Esophagus squamous epithelium (tissue), 4 donors: ENCODE measurements at regions not wholly inside any gene's neighbourhood (a gene's known extent, or its start where the extent isn't known, plus 50 kb on each side); places are given as distances from the start of the nearest gene placed in this dataset.

Source experiments
- POLR2A ChIP-seq, 4 donors: fragments of 450-650 bp; IDR thresholded peaks; one replicate each; pipeline ENCODE4 v1.6.1; 2017; ENCODE audit warnings: antibody characterized with exemption in 4 of 4, mild to moderate bottlenecking in 4 of 4, moderate library complexity in 3 of 4
- TF ChIP-seq, protein P1 (sequence below), 6 experiments: fragments of 450-650 bp in 4 of 6; fragments of 200-600 bp in 2 of 6; sonication (generic) in 2 of 6; IDR thresholded peaks; one replicate each; pipeline ENCODE4 v1.5.1; 2016 to 2019; ENCODE audit warnings: antibody characterized with exemption in 6 of 6, mild to moderate bottlenecking in 4 of 6, moderate library complexity in 4 of 6

DNA sequence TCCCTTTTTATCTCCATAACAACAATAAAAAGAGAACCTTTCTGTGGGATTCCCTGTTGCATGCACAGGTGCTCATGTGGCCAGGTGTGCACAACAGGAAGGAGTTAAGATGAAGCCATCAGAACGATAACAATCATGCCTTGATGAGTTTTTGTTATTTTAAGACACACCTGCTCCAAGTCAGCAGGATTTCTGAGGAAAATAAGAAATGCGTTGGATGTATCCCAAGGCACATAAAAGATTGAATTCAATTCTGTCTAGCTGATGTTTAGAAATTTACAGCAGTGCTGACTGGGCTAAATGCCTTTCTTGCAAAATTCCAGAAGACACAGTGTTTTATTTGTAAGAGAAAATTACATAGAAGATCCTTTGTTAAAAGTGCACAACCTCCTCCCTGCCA, 1678.2 kb downstream of the ARAP2 start:
- TF ChIP-seq, protein P1, sequence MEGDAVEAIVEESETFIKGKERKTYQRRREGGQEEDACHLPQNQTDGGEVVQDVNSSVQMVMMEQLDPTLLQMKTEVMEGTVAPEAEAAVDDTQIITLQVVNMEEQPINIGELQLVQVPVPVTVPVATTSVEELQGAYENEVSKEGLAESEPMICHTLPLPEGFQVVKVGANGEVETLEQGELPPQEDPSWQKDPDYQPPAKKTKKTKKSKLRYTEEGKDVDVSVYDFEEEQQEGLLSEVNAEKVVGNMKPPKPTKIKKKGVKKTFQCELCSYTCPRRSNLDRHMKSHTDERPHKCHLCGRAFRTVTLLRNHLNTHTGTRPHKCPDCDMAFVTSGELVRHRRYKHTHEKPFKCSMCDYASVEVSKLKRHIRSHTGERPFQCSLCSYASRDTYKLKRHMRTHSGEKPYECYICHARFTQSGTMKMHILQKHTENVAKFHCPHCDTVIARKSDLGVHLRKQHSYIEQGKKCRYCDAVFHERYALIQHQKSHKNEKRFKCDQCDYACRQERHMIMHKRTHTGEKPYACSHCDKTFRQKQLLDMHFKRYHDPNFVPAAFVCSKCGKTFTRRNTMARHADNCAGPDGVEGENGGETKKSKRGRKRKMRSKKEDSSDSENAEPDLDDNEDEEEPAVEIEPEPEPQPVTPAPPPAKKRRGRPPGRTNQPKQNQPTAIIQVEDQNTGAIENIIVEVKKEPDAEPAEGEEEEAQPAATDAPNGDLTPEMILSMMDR (IDR thresholded peaks at IDR 0.05), result no peak
- no peak for TF ChIP-seq POLR2A (IDR thresholded peaks at IDR 0.05)
